NOMO-1 (cell line): ENCODE measurements at regions not wholly inside any gene's neighbourhood (a gene's known extent, or its start where the extent isn't known, plus 50 kb on each side); places are given as distances from the start of the nearest gene placed in this dataset.
"Not testable (repeated sequence)": the region's sequence is repeated elsewhere in the genome, so short reads cannot be mapped to it uniquely, and the experiment has no call there.

Experiments used
- DNase-seq, 2 experiments: peaks; one replicate each; lab custom pipeline; 2025; ENCODE audit not compliant: unreplicated experiment in 2 of 2; lab: John Stamatoyannopoulos, UW

- no peak for DNase-seq
Observed at GRCh38 chr1:228846952-228847351, 111.7 kb downstream of the RHOU start.

- not testable (repeated sequence) for DNase-seq
Observed at GRCh38 chr1:228847451-228847850, 112.2 kb downstream of the RHOU start.

- no peak for DNase-seq
Observed at GRCh38 chr1:228848406-228848805, 113.1 kb downstream of the RHOU start.

GRCh38 chr1:228849011-228849541 lies 113.8 kb downstream of the RHOU start:
- no peak for DNase-seq

- peak; percentile 20 to 77 for DNase-seq
Observed at GRCh38 chr1:228850141-228851100, 115.1 kb downstream of the RHOU start.

- DNase-seq, result no peak
Observed at GRCh38 chr1:228851193-228851592, 115.9 kb downstream of the RHOU start.

- peak in 1 of 2 experiments; percentile 18 for DNase-seq
Observed at GRCh38 chr1:228851618-228852017, 116.3 kb downstream of the RHOU start.

- no peak for DNase-seq
Observed at GRCh38 chr1:228852024-228852423, 116.7 kb downstream of the RHOU start.

- DNase-seq, result no peak
Observed at GRCh38 chr1:228852511-228853088, 117.3 kb downstream of the RHOU start.

- no peak for DNase-seq
Observed at GRCh38 chr1:228853191-228853590, 117.9 kb downstream of the RHOU start.

- DNase-seq, result no peak
Observed at GRCh38 chr1:228853637-228854036, 118.4 kb downstream of the RHOU start.

- DNase-seq, result no peak
Observed at GRCh38 chr1:228854907-228855306, 119.6 kb downstream of the RHOU start.

GRCh38 chr1:228857611-228858010 lies 122.3 kb downstream of the RHOU start:
- no peak for DNase-seq

- peak in 1 of 2 experiments; percentile 16 for DNase-seq
Observed at GRCh38 chr1:228860911-228861831, 125.9 kb downstream of the RHOU start.

GRCh38 chr1:228861832-228862180 lies 126.5 kb downstream of the RHOU start:
- DNase-seq, result peak; percentile 40 to 41

- no peak for DNase-seq
Observed at GRCh38 chr1:228862542-228863505, 127.5 kb downstream of the RHOU start.

GRCh38 chr1:228863776-228864175 lies 128.5 kb downstream of the RHOU start:
- DNase-seq, result no peak

GRCh38 chr1:228865627-228866330 lies 130.5 kb downstream of the RHOU start:
- DNase-seq, result no peak

GRCh38 chr1:228866468-228866867 lies 131.2 kb downstream of the RHOU start:
- DNase-seq, result no peak
